Cardiac fibroblast (primary cell): ENCODE measurements at regions not wholly inside any gene's neighbourhood (a gene's known extent, or its start where the extent isn't known, plus 50 kb on each side); places are given as distances from the start of the nearest gene placed in this dataset.

Source experiments
- DNase-seq, 2 donors: peaks; one replicate each; pipeline versions ENCODE4 v3.0.0 to v3.0.0-alpha.2; 2010; ENCODE audit warnings: low read depth in 2 of 2
- H3K4me3 ChIP-seq, 2 donors: replicated peaks in 1 of 2; 1 replicate in 1 of 2; 2 replicates in 1 of 2; pipeline ENCODE4 v1.5.1; 2011; ENCODE audit warnings: low read depth in 2 of 2, low read length in 2 of 2, mild to moderate bottlenecking in 2 of 2, moderate library complexity in 1 of 2
- CTCF ChIP-seq: IDR thresholded peaks from one replicate; pipeline ENCODE4 v1.5.1; 2011; ENCODE audit warnings: low read depth, mild to moderate bottlenecking, low read length, inconsistent platforms

GRCh38 chr7:110601710-110602109, 489.2 kb upstream of the LRRN3 start:
- TF ChIP-seq CTCF = no peak
- no peak for DNase-seq
- no peak overlapping the region for H3K4me3 ChIP-seq

GRCh38 chr7:110604206-110604605, 486.7 kb upstream of the LRRN3 start:
- TF ChIP-seq CTCF = no peak
- no peak overlapping the region for H3K4me3 ChIP-seq
- no peak for DNase-seq

- H3K4me3 ChIP-seq = no peak overlapping the region
- no peak for DNase-seq
These were observed 486.0 kb upstream of the LRRN3 start for GRCh38 chr7:110604885-110605284.

GRCh38 chr7:110607050-110607857, 483.7 kb upstream of the LRRN3 start:
- no peak for DNase-seq
- no peak overlapping the region for H3K4me3 ChIP-seq
- no peak for TF ChIP-seq CTCF

More at GRCh38 chr7:110604885-110605284, 486.0 kb upstream of the LRRN3 start:
- TF ChIP-seq CTCF = no peak

- no peak for DNase-seq
- no peak for TF ChIP-seq CTCF
- no peak overlapping the region for H3K4me3 ChIP-seq
These were observed 481.6 kb upstream of the LRRN3 start for GRCh38 chr7:110609336-110609735.

GRCh38 chr7:110612680-110613079, 478.2 kb upstream of the LRRN3 start:
- TF ChIP-seq CTCF = no peak
- no peak overlapping the region for H3K4me3 ChIP-seq
- no peak for DNase-seq
